A673 (cell line): ENCODE measurements at regions not wholly inside any gene's neighbourhood (a gene's known extent, or its start where the extent isn't known, plus 50 kb on each side); places are given as distances from the start of the nearest gene placed in this dataset.

Experiments used
- BruUV-seq: library from RNA; stranded (reverse); fragments of 400-500 nt; replicated peaks from 2 replicates; lab custom pipeline; 2021; lab: Mats Ljungman, UMichigan
- CTCF ChIA-PET: fragments of 300-600 bp; sonication (Branson Sonifier 250); formaldehyde crosslinking; loops from one replicate; lab custom pipeline; 2022; ENCODE audit warnings: antibody characterized with exemption; lab: Charles Lee
- POLR2A ChIA-PET: fragments of 300-600 bp; sonication (Branson Sonifier 250); formaldehyde crosslinking; loops from one replicate; lab custom pipeline; 2022; ENCODE audit warnings: antibody characterized with exemption; ENCODE audit not compliant: low non-redundant PET; lab: Charles Lee
- DNase-seq: peaks from one replicate; pipeline ENCODE4 v3.0.0-alpha.2; 2015; ENCODE audit warnings: low spot score
- H3K27ac ChIP-seq: fragments of 200-600 bp; sonication (generic); 2 replicates; pipeline ENCODE4 v1.5.1; 2016; ENCODE audit warnings: mixed run types, low read depth, mild to moderate bottlenecking, mixed read lengths, antibody characterized with exemption, low read length; ENCODE audit not compliant: poor library complexity, severe bottlenecking
- H3K27me3 ChIP-seq: fragments of 200-600 bp; sonication (generic); replicated peaks from 2 replicates; pipeline ENCODE4 v1.6.1; 2017; ENCODE audit warnings: mixed run types, low read depth, mild to moderate bottlenecking, mixed read lengths, antibody characterized with exemption, low read length; ENCODE audit not compliant: insufficient read depth, poor library complexity
- H3K36me3 ChIP-seq: fragments of 200-600 bp; sonication (generic); 2 replicates; pipeline ENCODE4 v1.6.1; 2016; ENCODE audit warnings: mixed run types, mild to moderate bottlenecking, mixed read lengths, antibody characterized with exemption, low read length; ENCODE audit not compliant: insufficient read depth, poor library complexity, severe bottlenecking
- H3K4me1 ChIP-seq: fragments of 200-600 bp; sonication (generic); 2 replicates; pipeline ENCODE4 v1.6.1; 2017; ENCODE audit warnings: mixed run types, mild to moderate bottlenecking, mixed read lengths, antibody characterized with exemption, low read length; ENCODE audit not compliant: insufficient read depth, poor library complexity, severe bottlenecking
- H3K4me3 ChIP-seq: fragments of 200-600 bp; sonication (generic); 2 replicates; pipeline ENCODE4 v1.5.1; 2016; ENCODE audit warnings: low read depth, mixed run types, mild to moderate bottlenecking, mixed read lengths, low read length; ENCODE audit not compliant: poor library complexity, severe bottlenecking
- H3K9me3 ChIP-seq: fragments of 200-600 bp; sonication (generic); 2 replicates; pipeline ENCODE4 v1.6.1; 2016; ENCODE audit warnings: mixed run types, low read depth, mild to moderate bottlenecking, mixed read lengths, antibody characterized with exemption, low read length; ENCODE audit not compliant: poor library complexity, severe bottlenecking
- CTCF ChIP-seq: fragments of 300-800, 200-600 bp; sonication (generic); conservative IDR thresholded peaks from 2 replicates; pipeline ENCODE4 v1.5.1; 2017; ENCODE audit warnings: low read depth, mild to moderate bottlenecking, antibody characterized with exemption, low read length, moderate library complexity, mixed read lengths
- EZH2 ChIP-seq: fragments of 200-600 bp; sonication (generic); IDR thresholded peaks from 2 replicates; pipeline ENCODE4 v1.6.1; 2017; ENCODE audit warnings: borderline replicate concordance, low read depth, mild to moderate bottlenecking, mixed read lengths, antibody characterized with exemption, low read length; ENCODE audit not compliant: poor library complexity, severe bottlenecking
- intact Hi-C: fragments of 100-400 bp; cut with micrococcal nuclease; formaldehyde crosslinking; loops from one replicate; pipeline ENCODE4 v1.10.0; 2022; ENCODE audit not compliant: unreplicated experiment

GRCh38 chr20:50342638-50343102, 152.0 kb downstream of the CEBPB start:
- no peak for DNase-seq
- H3K9me3 ChIP-seq, result no peaks in the 10 kb centered on the region

GRCh38 chr20:50343125-50343489, 152.5 kb downstream of the CEBPB start:
- Histone ChIP-seq H3K4me3 (no peak overlapping the region), H3K36me3 (no peaks in the 10 kb centered on the region), H3K27ac (no peak overlapping the region), H3K4me1 (peaks cover 22% of the 10 kb centered on the region), H3K27me3 (no peaks in the 10 kb centered on the region), H3K9me3 (no peaks in the 10 kb centered on the region)
- BruUV-seq, result no TSS peak
- no peak for DNase-seq
- TF ChIP-seq EZH2 (no peak), CTCF (no peak)
- CTCF ChIA-PET, result no interaction called here
- POLR2A ChIA-PET, result no interaction called here
- intact Hi-C loops, result no loop called here

More at GRCh38 chr20:50342638-50343102, 152.0 kb downstream of the CEBPB start:
- CTCF ChIA-PET, result no interaction called here
- H3K36me3 ChIP-seq, result no peaks in the 10 kb centered on the region
- no peak overlapping the region for H3K27ac ChIP-seq
- H3K4me3 ChIP-seq, result no peak overlapping the region
- H3K27me3 ChIP-seq, result no peaks in the 10 kb centered on the region
- TF ChIP-seq CTCF (no peak), EZH2 (no peak)
- BruUV-seq, result no TSS peak
- POLR2A ChIA-PET, result no interaction called here
- intact Hi-C loops, result no loop called here
- peaks cover 19% of the 10 kb centered on the region for H3K4me1 ChIP-seq

GRCh38 chr20:50343490-50344179, 153.0 kb downstream of the CEBPB start:
- no peaks in the 10 kb centered on the region for H3K9me3 ChIP-seq
- BruUV-seq, result no TSS peak
- no peaks in the 10 kb centered on the region for H3K36me3 ChIP-seq
- no peak overlapping the region for H3K4me3 ChIP-seq
- intact Hi-C loops, result no loop called here
- no peak overlapping the region for H3K27ac ChIP-seq
- TF ChIP-seq CTCF (no peak), EZH2 (no peak)
- ChIA-PET POLR2A (no interaction called here), CTCF (no interaction called here)
- peaks cover 24% of the 10 kb centered on the region for H3K4me1 ChIP-seq
- DNase-seq, result no peak
- no peaks in the 10 kb centered on the region for H3K27me3 ChIP-seq
